Cardiac muscle cell (in vitro differentiated cells and primary cell): ENCODE measurements at regions not wholly inside any gene's neighbourhood (a gene's known extent, or its start where the extent isn't known, plus 50 kb on each side); places are given as distances from the start of the nearest gene placed in this dataset.

Source experiments
- DNase-seq, 2 donors: peaks; one replicate each; pipeline versions ENCODE4 v3.0.0 to v3.0.0-alpha.2; 2010 to 2017; ENCODE audit warnings: low read depth in 1 of 2, low spot score in 1 of 2
- H3K27ac ChIP-seq: fragments of 200-600 bp; sonication (generic); 2 replicates; pipeline ENCODE4 v1.5.1; 2016
- H3K27me3 ChIP-seq: fragments of 200-600 bp; sonication (generic); 2 replicates; pipeline ENCODE4 v1.6.0; 2016; ENCODE audit warnings: control low read depth
- H3K36me3 ChIP-seq: fragments of 200-600 bp; sonication (generic); 2 replicates; pipeline ENCODE4 v1.5.1; 2016; ENCODE audit warnings: control low read depth
- H3K4me1 ChIP-seq: fragments of 200-600 bp; sonication (generic); 2 replicates; pipeline ENCODE4 v1.8.1; 2017; ENCODE audit warnings: low read depth, mild to moderate bottlenecking, mixed run types
- H3K4me3 ChIP-seq: fragments of 200-600 bp; sonication (generic); 2 replicates; pipeline ENCODE4 v1.5.1; 2016; ENCODE audit warnings: mild to moderate bottlenecking
- H3K9me3 ChIP-seq: fragments of 200-600 bp; sonication (generic); 2 replicates; pipeline ENCODE4 v1.5.1; 2017; ENCODE audit warnings: low read depth, mild to moderate bottlenecking, control low read depth
- TF ChIP-seq, protein P1 (sequence below): IDR thresholded peaks from 2 replicates; pipeline ENCODE4 v1.5.1; 2012; ENCODE audit warnings: low read depth, mild to moderate bottlenecking, low read length

DNA sequence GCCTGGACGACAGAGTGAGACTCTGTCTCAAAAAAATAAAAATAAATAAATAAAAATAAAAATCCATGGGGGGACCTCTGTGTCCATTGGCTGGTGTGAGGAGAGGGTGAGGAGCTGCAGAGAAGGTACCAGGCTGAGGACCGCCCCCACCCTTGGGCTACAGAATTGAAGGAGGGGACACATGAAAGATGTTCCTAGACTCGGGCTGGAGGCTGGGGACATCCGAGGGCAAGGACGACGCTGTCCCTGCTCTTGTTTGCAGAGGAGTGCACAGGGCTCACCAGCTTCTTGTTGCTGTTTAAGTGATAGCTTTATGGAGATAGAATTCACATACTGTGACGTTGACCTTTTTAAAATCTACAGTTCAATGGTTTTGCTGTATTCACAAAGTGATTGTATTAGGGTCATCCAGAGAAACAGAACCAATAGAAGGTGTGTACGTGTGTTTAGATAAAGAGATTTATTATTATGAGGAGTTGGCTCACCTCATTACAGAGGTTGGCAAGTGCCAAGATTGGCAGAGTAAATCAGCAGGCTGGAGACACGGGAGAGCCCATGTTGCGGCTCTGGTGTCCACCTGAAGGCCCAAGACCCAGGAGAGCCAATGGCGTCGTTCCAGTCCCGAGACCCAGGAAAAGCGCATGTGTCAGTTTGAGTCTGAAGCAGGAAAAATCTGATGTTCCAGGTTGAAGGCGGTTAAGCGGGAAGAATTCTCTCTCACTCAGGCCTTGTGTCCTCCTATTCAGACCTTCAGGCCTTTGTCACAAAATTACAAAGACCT lies 320.7 kb downstream of the SEC14L1 start:
- no peaks in the 10 kb centered on the region for H3K9me3 ChIP-seq
- H3K27me3 ChIP-seq, result no peaks in the 10 kb centered on the region
- H3K36me3 ChIP-seq, result no peaks in the 10 kb centered on the region
- no peak overlapping the region for H3K4me3 ChIP-seq
- DNase-seq, result no peak
- peak overlapping the region; percentile 96 for H3K27ac ChIP-seq
- TF ChIP-seq, protein P1, sequence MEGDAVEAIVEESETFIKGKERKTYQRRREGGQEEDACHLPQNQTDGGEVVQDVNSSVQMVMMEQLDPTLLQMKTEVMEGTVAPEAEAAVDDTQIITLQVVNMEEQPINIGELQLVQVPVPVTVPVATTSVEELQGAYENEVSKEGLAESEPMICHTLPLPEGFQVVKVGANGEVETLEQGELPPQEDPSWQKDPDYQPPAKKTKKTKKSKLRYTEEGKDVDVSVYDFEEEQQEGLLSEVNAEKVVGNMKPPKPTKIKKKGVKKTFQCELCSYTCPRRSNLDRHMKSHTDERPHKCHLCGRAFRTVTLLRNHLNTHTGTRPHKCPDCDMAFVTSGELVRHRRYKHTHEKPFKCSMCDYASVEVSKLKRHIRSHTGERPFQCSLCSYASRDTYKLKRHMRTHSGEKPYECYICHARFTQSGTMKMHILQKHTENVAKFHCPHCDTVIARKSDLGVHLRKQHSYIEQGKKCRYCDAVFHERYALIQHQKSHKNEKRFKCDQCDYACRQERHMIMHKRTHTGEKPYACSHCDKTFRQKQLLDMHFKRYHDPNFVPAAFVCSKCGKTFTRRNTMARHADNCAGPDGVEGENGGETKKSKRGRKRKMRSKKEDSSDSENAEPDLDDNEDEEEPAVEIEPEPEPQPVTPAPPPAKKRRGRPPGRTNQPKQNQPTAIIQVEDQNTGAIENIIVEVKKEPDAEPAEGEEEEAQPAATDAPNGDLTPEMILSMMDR, result no peak
- peaks cover 57% of the 10 kb centered on the region for H3K4me1 ChIP-seq

DNA sequence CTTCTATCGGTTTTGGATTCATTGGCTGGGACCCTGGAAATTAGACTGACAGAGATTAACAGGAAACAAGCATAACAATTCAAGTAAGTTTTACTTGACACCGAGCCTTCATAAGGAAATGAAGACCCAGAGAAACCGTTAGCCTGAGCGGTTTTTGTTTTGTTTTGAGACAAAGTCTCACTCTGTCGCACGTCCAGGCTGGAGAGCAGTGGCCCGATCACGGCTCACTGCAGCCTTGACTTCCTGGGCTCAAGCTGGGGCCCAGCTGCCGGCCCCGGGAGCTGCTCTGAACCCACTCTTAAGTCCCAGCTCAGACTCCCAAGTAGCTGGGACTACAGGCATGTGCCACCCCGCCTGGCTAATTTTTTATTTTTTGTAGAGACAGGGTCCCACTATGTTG lies 321.3 kb downstream of the SEC14L1 start:
- Histone ChIP-seq H3K36me3 (no peaks in the 10 kb centered on the region), H3K27me3 (no peaks in the 10 kb centered on the region), H3K4me1 (peaks cover 63% of the 10 kb centered on the region), H3K4me3 (no peak overlapping the region), H3K27ac (peak overlapping the region; percentile 96), H3K9me3 (no peaks in the 10 kb centered on the region)
- no peak for DNase-seq
- TF ChIP-seq, protein P1, result no peak

DNA sequence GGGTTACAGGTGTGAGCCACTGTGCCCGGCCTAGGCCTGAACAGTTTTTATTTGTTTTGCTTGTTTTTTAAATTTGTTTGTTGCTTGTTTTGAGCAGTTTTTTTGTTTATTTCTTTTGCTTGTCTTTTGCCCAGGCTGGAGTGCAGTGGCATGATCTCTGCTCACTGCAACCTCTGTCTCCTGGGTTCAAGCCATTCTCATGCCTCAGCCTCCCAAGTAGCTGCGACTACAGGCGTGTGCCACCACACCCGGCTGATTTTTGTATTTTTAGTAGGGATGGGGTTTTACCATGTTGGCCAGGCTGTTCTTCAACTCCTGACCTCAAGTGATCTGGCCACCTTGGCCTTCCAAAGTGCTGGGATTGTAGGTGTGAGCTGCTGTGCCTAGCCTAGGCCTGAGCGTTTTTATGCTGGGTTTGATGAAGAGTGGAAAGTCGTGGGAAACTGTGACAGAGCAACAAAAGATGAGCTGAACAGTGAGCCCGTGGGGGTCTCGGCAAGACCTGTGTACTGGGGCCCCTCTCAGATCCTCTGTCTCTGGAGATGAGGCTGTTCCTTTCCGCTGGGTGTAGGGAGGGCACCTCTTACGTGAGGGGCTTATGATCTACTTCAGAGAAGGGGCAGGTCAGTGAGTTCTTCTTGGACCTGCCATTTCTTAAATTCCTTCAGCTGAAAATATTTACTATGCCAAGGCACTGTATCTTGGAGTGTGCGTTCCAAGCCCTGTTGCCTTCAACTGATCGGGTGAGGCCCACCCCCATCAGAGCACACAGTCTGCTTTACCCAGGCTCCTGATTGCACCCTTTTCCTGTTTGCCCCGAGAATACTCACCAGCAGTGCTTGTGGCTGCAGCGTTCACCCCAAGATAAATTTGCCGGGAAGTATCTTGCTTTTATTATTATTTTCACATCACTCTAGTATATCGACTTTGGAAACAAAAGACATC lies 322.1 kb downstream of the SEC14L1 start:
- TF ChIP-seq, protein P1, result no peak
- no peaks in the 10 kb centered on the region for H3K27me3 ChIP-seq
- H3K4me3 ChIP-seq, result no peak overlapping the region
- no peak for DNase-seq
- no peaks in the 10 kb centered on the region for H3K9me3 ChIP-seq
- peak overlapping the region; percentile 96 for H3K27ac ChIP-seq
- peaks cover 63% of the 10 kb centered on the region for H3K4me1 ChIP-seq
- H3K36me3 ChIP-seq, result no peaks in the 10 kb centered on the region

DNA sequence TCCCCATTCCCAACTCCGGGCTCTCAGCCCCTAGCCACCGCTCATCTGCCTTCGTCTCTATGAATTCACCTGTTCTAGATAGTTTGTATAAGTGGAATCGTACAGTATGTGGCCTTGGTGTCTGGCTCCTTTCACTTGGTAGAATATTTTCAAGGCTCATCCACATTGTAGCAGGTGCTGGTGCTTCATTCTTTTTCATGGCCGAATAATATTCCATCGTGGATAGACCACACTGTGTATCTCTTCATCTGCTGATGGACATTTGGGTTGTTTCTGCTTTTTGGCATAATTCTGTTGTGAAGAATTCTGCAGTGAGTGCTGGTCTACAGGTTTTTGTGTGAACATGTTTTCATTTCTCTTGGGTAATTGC lies 324.2 kb downstream of the SEC14L1 start:
- peaks cover 64% of the 10 kb centered on the region for H3K4me1 ChIP-seq
- H3K9me3 ChIP-seq, result no peaks in the 10 kb centered on the region
- no peaks in the 10 kb centered on the region for H3K27me3 ChIP-seq
- H3K27ac ChIP-seq, result peak overlapping the region; percentile 96
- DNase-seq, result no peak
- H3K36me3 ChIP-seq, result no peaks in the 10 kb centered on the region
- H3K4me3 ChIP-seq, result no peak overlapping the region
- TF ChIP-seq, protein P1, result no peak

DNA sequence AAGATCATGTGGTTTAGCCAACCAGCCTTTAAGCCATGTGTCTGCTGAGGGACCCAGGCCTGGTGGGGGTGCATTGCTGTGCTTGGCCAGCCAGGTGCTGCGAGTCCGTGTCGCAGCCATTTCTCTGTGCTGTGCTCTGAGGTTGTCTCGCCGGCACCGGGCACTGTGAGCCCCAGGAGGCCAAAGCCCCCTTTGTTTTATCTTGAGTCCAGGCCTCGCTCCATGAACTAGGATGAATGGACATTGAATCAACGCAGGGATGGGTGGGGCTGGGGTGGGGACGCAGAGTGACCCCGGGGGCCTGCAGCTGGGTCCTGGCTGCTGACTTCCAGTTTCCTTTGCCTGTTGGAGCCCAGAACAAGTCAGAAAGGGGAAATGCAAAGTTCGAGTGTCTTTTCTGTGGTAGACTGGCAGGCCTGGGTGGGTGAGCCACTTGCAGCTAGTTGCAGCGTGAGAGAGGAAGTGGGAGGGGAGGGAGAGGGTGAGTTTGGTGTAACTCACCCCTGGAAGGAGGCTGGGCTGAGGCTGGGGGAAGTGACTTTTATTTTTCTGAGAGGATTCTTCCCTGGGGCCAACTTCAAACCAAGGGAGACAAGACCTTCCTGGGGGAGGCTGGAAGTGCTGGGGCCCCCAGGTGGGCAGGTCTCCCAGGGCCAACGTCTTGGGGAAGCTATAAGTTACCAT lies 324.7 kb downstream of the SEC14L1 start:
- Histone ChIP-seq H3K27me3 (no peaks in the 10 kb centered on the region), H3K27ac (peak overlapping the region; percentile 96), H3K36me3 (no peaks in the 10 kb centered on the region), H3K4me1 (peaks cover 64% of the 10 kb centered on the region), H3K9me3 (no peaks in the 10 kb centered on the region), H3K4me3 (no peak overlapping the region)
- peak in 1 of 2 donors; percentile 81 for DNase-seq
- TF ChIP-seq, protein P1, result no peak
